ENCODE measurements at regions not wholly inside any gene's neighbourhood (a gene's known extent, or its start where the extent isn't known, plus 50 kb on each side); places are given as distances from the start of the nearest gene placed in this dataset.
A peak's percentile ranks its signal among the peaks of the same experiment; 100 is the strongest.
"Not testable (repeated sequence)": the region's sequence is repeated elsewhere in the genome, so short reads cannot be mapped to it uniquely, and the experiment has no call there.

- Histone ChIP-seq H3K4me1 (ENCODE audit: control insufficient read depth, extremely low read depth, insufficient read depth, low read length) (peaks cover 14% of the 10 kb centered on the region), H3K27ac (ENCODE audit: insufficient read depth, low read depth, low read length) (peak overlapping the region; percentile 30), H3K4me2 (ENCODE audit: insufficient read depth, low read length) (peak overlapping the region; percentile 54)
- DNase-seq (ENCODE audit: low read depth, low spot score); H3K9me3 ChIP-seq (replicated peaks; ENCODE audit: control insufficient read depth, insufficient read depth, low read length); H3K9ac ChIP-seq (replicated peaks; ENCODE audit: extremely low read depth, insufficient read depth, low read length); H3K4me3 ChIP-seq (replicated peaks in 1 of 3; ENCODE audit: insufficient read depth in 1 of 3, low read depth in 1 of 3, low read length in 3 of 3); dilution Hi-C loops (cut with MboI; ENCODE audit: extremely low pct_ligation_motif_present, low sequenced_read_pairs); H3K9me1 ChIP-seq (replicated peaks; ENCODE audit: control insufficient read depth, extremely low read depth, insufficient read depth, low read length); H3K79me2 ChIP-seq (ENCODE audit: control insufficient read depth, insufficient read depth, low read length); POLR2A ChIA-PET; H4K20me1 ChIP-seq (replicated peaks; ENCODE audit: control insufficient read depth, extremely low read depth, insufficient read depth, low read length); H3K36me3 ChIP-seq (ENCODE audit: control insufficient read depth in 2 of 2, extremely low read depth in 1 of 2, insufficient read depth in 2 of 2, low read length in 2 of 2); H2AFZ ChIP-seq (ENCODE audit: low read depth, low read length); FAIRE-seq; H3K27me3 ChIP-seq (ENCODE audit: control insufficient read depth in 2 of 2, insufficient read depth in 2 of 2, low read length in 2 of 2); BruUV-seq (replicated peaks): not testable (repeated sequence)
- CTCF ChIA-PET = interaction anchor here (1.2 kb wide), 1 partner anchor 78 kb away, joined by 3 read pairs; no protein-coding TSS in a partner anchor
- intact Hi-C loops (cut with micrococcal nuclease) = loop anchor here (2.0 kb wide), 1 partner anchor 418 kb away; no protein-coding TSS in a partner anchor
These were observed 93.8 kb upstream of the MSH6 start for GRCh38 chr2:47689118-47689517.

- DNase-seq (ENCODE audit: low read depth, low spot score) (no peak), FAIRE-seq (peak; percentile 56)
- ChIA-PET CTCF (interaction anchor here (1.2 kb wide), 1 partner anchor 79 kb away, joined by 3 read pairs; no protein-coding TSS in a partner anchor), POLR2A (no interaction called here)
- H2AFZ ChIP-seq (ENCODE audit: low read depth, low read length) = no peak overlapping the region
- intact Hi-C loops (cut with micrococcal nuclease) = loop anchor here (2.0 kb wide), 1 partner anchor 418 kb away; no protein-coding TSS in a partner anchor
- H3K9me3 ChIP-seq (replicated peaks; ENCODE audit: control insufficient read depth, insufficient read depth, low read length) = no peaks in the 10 kb centered on the region
- no TSS peak for BruUV-seq (replicated peaks)
- H3K27me3 ChIP-seq (ENCODE audit: control insufficient read depth in 2 of 2, insufficient read depth in 2 of 2, low read length in 2 of 2) = no peaks in the 10 kb centered on the region
- no peaks in the 10 kb centered on the region for H4K20me1 ChIP-seq (replicated peaks; ENCODE audit: control insufficient read depth, extremely low read depth, insufficient read depth, low read length)
- TF ChIP-seq GATA2 (IDR thresholded peaks at IDR 0.05; ENCODE audit: insufficient read depth, insufficient read length, low read depth, low read length) = no peak
- H3K4me2 ChIP-seq (ENCODE audit: insufficient read depth, low read length) = no peak overlapping the region
- no peaks in the 10 kb centered on the region for H3K9me1 ChIP-seq (replicated peaks; ENCODE audit: control insufficient read depth, extremely low read depth, insufficient read depth, low read length)
- no peak overlapping the region for H3K4me3 ChIP-seq (replicated peaks in 1 of 3; ENCODE audit: insufficient read depth in 1 of 3, low read depth in 1 of 3, low read length in 3 of 3)
- peaks cover 14% of the 10 kb centered on the region for H3K4me1 ChIP-seq (ENCODE audit: control insufficient read depth, extremely low read depth, insufficient read depth, low read length)
- no peaks in the 10 kb centered on the region for H3K79me2 ChIP-seq (ENCODE audit: control insufficient read depth, insufficient read depth, low read length)
- dilution Hi-C loops (cut with MboI; ENCODE audit: extremely low pct_ligation_motif_present, low sequenced_read_pairs) = no loop called here
- no peaks in the 10 kb centered on the region for H3K36me3 ChIP-seq (ENCODE audit: control insufficient read depth in 2 of 2, extremely low read depth in 1 of 2, insufficient read depth in 2 of 2, low read length in 2 of 2)
- H3K9ac ChIP-seq (replicated peaks; ENCODE audit: extremely low read depth, insufficient read depth, low read length) = no peak overlapping the region
- peak overlapping the region; percentile 30 for H3K27ac ChIP-seq (ENCODE audit: insufficient read depth, low read depth, low read length)
These were observed 94.4 kb upstream of the MSH6 start for GRCh38 chr2:47688561-47688960.
